ENCODE measurements at regions not wholly inside any gene's neighbourhood (a gene's known extent, or its start where the extent isn't known, plus 50 kb on each side); places are given as distances from the start of the nearest gene placed in this dataset.
A peak's percentile ranks its signal among the peaks of the same experiment; 100 is the strongest.
"Not testable (repeated sequence)": the region's sequence is repeated elsewhere in the genome, so short reads cannot be mapped to it uniquely, and the experiment has no call there.

DNA sequence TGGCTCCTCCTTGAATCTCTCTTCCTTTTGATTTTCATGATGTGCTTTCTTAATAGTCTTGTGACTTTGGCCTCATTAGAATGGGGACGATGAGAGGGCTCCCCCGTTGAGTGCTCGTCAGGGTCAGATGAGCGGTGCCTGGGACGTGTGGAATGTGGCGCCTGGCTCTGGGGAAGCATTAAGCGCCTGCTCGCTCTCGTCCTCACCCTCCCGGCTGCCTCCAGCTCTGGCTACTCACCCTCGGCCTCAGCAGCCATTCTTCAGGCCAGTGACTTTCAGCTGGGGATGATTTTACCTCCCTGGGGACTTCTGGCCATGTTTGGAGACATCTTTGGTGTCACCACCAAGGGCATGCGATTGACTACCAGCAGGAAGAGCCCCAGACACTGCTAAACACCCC lies 69.7 kb downstream of the RPS6KA4 start:
- no peak for DNase-seq (ENCODE audit: low spot score)

DNA sequence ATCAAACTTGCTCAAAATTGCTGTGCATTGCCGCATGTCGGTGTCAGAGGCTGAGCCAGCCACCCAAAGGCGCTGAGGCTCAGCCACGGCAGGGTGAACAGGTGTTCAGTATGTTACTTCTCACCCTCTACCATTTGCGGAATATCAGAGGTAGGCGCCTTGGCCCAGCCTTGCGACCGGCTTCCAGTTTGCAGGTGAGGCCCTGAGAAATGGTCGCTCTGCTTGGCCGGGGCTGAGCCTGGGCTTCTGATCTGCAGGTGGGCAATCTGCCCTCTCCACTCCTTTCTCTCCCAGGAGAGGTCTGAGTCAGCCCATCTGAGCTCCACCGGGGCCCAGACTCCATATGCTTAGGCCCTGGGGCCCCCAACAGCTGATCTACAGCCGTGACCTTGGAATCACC lies 71.0 kb downstream of the RPS6KA4 start:
- no peak for DNase-seq (ENCODE audit: low spot score)

DNA sequence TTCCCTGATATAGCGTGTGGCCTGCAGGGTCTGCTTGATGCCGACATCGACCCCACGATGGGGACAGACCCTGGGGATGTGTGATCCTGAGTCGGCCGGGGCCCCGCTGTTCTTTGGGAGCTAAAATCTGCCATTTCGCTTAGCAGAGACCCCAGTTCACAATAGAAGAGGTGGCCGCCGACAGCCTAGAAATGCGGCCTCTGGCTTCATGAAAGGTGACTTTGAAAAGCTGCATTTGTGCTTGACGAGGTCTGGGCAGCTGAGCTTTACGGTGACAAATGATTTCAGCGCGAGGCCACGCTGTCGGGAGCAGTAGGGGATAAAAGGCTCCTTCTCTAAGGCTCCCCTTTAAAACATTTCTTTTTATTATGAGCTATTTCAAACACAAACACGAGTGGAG lies 71.7 kb downstream of the RPS6KA4 start:
- no peak for DNase-seq (ENCODE audit: low spot score)

DNA sequence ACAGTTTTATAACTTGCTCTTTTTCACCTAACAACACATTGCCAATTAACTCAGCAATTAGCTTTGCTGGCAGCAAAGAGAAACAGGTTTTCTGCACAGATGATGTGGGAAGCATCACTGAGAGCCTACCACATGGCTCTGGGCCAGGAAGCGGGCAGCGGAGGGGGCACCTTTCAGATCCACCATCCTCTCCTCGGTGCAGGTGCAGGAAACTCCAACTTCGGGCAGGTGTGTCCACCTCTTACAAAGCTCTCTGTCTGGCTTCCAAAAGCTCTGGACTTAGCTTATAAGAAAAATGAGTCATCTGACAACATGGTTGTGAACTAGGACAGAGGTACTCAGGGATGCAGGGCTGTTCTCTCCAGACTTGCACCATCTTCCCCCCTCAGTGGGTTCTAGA lies 77.0 kb downstream of the RPS6KA4 start:
- DNase-seq (ENCODE audit: low spot score), result no peak

DNA sequence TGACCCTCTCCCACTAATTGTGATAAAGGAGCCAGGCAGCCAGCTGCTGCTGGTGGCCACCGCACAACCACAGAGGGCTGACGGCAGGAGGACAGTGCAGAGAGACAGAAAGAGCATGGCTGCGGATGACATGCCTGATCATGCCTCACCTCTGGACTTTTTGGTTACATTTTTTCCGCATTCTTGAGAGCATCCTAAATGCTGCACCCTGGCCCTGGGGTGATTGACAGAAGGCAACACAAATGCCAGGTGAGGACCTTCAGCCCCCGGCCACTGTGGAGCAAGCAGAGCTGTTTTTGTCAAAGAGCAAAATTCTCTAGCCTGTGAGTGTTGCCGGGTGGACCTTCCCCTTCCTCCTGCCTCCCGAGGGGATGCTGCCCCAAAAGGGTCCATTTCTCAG lies 78.5 kb downstream of the RPS6KA4 start:
- DNase-seq (ENCODE audit: low spot score), result no peak

DNA sequence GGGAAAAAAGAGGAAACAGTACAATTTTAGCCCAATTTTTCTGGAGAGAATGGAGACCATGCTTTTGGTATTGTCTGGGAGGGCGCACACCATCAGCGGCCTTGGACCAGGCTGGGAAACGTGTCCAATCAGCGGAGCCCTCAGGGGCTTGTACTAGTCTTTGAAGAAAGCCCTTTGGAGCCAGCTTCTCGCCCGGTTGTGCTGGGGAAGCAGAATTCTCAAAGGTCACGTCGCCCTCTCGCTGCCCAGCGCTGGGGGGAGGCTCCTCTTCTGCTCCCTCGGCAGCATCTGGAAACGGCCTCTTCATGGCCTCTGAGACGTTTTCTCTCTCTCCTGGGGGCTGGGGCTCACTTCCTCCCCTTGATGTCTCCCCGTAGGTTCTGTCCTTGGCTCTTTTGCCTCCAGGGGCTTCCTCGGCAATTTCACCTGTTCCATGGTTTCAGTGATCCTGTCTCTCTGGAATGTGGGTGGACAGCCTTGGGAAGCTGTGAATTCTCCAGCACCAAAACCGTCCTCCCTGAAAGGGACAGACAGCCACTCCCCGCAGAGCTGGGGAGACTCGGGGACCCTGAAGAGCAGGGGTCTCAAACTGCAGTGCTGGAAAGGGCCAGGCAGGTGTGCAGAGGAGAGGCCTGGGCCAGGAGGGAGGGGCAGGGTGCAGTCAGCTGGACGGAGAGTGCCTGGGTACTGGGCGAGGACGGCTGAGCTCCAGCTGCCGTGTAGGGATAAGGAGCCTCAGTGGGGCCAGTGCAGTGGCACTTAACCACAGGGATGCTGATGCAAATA lies 80.2 kb downstream of the RPS6KA4 start:
- no peak for DNase-seq (ENCODE audit: low spot score)

DNA sequence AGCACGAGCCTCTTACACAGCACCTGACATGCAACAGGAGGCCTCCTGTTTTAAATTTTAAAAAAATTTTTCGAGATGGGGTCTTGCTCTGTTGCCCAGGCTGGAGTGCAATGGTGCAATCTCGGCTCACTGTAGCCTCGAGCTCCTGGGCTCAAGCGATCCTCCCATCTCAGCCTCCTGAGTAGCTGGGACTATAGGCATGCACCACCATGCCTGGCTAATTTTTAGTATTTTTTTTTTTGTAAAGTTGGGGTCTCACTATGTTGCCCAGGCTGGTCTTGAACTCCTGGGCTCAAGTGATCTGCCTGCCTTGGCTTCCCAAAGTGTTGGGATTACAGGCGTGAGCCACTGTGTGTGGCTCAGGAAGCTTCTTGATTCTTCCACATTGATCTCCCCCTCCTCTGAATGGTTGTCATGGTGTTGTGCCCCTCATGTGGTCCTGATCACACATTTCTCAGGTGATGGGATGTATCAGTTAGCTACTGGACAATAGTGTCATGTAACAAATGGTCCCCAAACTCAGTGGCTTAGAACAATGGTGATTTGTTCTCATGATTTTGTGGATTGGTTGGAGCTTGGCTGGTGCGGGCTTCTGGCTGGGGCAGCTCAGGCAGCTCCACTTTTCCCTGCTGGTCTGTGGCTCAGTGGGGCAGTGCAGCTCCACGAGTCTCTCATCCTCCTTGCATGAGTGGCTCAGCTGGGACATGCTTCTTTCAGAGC lies 81.0 kb downstream of the RPS6KA4 start:
- DNase-seq (ENCODE audit: low spot score), result not testable (repeated sequence)

DNA sequence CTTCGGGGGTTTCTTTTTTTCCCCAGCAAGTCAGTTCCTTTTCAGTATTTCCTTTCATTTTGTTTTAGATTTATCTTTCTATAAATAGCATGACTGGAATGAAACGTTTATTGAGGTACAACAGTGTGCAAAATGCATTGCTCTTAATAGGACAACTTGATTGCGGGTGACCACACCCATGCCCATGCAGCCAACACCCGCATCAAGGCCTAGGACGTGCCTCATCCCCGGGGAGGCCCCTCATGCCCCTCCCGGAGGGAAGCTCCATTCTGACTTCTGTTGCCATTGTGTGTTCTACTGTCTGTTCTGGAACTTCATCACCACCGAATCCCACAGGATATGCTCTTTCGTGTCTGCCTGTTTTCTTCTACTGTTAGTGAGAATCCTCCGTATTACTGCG lies 82.2 kb downstream of the RPS6KA4 start:
- no peak for DNase-seq (ENCODE audit: low spot score)

DNA sequence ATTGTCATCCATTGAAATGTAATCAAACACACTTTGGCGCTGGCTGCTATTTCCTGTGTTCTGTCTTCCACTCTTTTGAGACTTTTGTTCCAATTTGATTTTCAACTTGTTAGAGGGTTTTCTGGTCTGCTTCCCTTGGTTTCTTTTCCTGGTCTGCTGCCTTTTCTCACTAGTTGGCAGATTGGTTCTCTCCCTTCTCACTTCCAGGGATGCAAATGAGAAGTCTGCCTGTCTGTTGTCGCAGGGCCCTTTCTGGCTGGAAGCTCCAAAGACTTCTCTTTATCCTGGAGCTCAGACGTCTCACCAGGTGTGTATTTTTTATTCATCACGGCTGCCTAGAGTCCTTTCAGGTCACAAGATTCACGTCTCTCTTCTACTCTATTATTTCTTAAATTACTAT lies 84.0 kb downstream of the RPS6KA4 start:
- DNase-seq (ENCODE audit: low spot score), result no peak

DNA sequence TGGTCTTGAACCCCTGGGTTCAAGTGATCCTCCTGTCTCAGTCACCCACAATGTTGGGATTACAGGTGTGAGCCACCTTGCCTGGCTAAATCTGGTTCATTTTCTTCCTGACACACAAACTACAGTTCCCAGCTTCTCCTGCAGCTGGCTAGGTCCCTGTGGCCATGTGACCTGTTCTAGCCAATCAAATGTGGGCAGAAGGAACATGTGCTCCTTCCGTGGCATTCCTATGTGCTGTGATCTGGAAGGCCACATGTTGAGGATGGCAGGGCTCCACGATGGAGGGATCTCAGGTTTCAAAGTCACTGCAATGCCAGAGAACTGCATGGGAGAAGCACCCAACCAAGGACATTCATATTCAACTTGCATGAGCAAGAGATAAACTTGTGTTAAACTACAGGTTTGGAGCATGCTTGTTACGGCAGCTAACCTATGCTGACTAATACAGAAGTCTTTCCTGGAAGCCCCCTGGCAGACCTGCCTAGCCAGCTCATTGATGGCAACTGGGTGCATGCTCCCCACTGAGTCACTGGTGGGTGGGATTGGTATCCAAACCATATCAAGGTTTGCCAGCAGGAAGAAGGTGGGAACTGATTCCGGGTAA lies 86.0 kb downstream of the RPS6KA4 start:
- DNase-seq (ENCODE audit: low spot score), result no peak

DNA sequence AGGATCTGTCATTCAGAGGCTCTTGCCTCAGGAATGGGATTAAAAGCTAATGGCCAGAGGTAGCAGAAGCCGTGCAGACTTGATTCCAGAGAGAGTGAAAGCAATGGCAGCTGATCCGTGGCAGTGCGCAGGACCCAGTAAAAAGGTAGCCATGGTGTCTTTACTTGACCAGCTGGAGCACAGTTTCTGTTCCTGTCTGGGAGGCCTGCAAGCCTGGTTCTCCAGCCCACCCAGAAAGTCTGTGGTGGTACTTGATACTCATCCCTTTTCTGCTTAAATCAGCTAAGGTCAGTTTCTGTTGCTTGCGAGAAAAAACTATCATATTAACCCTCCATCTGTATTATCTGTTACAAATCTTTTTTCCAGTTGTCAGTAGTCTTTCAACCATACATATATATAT lies 86.7 kb downstream of the RPS6KA4 start:
- no peak for DNase-seq (ENCODE audit: low spot score)

DNA sequence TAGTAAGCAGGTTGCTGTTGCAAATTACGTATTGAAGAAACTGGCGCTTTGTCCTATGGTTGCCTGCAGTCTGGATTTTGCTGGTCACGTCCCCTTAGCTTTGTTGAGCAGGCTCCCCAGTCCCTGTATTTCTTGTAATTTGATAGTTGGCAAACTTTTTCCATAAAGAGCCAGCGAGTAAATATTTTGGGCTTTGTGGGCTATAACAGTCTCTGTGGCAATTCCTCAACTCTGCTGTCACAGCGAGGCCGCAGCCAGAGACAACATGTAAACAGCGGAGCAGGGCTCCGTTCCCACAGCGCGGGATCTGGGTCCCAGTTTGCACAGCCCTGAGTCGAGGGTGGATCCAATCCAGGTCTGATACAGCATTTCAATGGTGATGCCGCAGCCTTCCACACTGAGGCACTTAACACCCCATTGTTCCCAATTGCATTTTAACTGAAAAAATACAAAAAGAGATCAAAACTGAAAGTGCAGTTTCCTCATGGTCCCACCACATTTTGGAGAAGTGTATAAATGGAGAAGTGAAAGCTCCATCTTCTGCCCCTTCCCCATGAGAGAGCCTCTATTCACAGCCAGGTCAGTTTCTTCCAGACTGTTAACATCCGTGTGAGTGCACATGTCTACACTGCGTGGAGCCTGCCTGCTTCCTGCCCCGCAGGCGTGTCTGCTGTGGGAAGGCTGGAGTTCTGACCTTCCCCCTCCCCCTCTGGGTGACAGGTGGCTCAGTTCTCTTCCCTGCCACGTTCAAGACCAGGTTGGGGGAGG lies 89.1 kb downstream of the RPS6KA4 start:
- no peak for DNase-seq (ENCODE audit: low spot score)

DNA sequence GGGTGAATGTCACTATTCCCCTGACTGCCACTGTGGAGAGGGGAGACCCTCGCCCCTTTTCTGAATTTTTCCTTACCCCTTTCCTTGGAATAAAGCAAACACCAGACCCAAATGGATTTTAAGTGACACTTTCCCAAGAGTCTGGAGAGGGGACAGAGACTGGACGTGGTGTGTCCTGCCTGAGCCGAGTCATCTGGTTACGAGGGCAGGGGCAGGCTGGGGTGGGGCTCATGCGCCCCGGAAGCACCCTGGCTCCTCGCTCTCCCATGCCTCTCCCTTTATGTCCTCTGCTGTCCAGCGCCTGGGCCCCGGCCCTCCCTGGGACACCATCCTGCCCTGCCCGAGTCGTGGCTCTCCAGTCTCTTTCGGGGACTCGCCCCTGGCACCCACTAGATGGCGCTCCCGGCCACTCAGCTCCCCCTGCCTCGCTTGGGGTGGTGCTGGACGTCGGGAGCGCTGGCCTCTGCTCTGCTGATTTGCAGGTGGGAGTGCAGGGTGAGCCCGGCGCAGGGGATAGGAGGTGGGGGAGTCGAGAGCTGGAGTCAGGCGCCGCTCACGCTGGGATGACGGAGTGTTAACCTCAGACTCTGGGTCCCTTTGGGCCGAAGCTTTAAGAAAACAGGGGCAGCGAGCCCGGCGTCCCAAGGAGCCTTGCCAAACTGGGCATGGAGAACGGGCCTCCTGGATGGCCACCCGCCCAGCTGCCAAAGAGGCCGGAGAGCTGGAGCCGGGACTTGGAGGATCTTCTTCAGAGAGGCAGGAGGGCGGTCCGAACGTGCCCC lies 89.8 kb downstream of the RPS6KA4 start:
- peak; percentile 88 for DNase-seq (ENCODE audit: low spot score)

DNA sequence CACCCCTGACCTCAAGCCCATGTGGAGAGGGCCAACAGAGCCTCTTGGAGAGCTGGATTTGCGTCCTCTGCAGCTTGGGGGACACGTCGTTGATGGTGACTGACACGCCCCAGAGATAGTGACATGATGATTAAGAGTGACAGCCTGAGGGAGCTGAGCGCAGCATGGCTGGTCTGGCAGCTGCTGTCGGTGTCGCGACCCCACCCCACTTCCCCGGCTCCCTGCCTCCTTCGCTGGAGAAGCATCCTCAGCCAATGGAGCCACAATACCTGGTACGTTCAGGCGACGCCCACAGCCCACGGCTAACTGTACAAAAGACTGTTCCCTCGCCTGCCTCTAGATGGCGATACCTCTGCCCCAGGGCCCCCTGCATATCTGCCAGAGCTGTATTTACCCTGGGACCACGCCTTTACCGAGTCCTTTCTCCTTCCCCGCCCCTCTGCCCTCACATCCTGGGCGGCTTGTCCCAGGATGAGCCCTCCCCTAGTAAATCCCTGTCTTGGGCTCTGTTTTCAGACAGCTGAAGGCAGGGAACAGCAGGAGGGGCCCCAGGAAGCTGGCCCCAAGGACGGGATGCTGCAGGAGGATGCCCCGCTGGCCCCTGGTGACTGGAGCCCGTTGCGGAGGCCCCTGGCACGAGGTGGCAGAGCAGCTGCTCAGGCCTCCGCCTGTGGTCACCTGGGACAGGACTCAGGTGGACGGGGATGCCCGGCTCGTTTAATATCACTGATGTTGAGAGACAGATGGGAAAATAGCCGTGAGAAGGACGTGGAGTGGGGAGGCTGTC lies 90.6 kb downstream of the RPS6KA4 start:
- peak; percentile 88 for DNase-seq (ENCODE audit: low spot score)

DNA sequence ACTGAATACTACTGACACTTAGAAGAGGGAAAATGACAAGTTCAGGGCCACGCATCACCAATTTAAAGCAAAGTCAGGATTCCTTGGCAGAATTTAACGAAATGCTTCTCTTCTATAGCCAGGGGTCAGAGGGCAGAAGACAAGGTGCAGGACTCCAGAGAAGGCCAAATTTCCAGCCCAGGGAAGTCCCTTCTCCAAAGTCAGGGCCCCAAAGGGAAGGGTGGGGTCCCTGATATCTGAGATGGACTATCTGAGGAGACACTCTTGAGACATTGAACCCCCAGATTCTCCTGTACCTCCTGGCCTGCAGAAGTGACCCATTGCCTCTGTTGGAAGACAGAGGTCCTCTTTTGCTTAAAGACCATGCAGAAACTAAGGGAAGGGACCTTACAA lies 91.2 kb downstream of the RPS6KA4 start:
- DNase-seq (ENCODE audit: low spot score), result no peak

DNA sequence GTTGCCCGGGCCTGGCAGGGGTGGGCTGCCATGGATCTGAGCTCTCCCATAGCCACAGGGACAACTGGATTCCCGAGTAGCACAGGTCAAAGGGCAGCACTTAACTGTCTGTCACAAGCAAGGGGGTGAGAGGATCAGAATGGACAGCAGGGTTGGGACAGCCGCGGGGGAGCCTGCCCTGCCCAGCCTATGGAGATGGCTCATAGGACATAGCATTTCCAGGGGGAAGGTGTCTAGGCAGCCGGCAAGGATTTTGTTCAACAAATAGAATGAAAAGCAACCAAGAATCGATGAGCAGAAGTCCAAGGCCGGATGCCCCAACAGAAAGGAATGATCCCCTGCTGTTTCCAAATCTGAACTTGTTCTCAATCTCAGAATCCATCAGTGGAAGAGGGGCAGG lies 92.9 kb downstream of the RPS6KA4 start:
- DNase-seq (ENCODE audit: low spot score), result no peak

DNA sequence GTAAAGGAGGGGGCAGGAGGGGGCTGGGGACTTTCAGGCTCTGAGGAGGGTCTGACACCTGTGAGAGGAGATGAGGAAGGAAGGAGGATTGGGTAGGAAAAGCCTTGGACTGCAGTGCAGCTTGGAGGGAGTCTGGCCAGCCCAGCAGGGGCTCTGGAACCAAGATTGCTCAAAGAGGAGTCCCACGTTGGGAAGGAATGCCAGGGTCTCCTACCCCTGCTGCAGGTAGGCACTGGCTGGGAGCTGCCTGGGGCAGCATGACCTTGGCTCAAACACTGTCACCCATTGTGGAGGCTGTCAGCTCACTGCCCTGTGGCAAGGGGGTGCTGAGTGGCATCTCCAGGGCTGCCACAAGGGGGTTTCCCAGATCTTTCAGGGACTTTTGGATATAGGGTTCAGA lies 94.5 kb downstream of the RPS6KA4 start:
- no peak for DNase-seq (ENCODE audit: low spot score)

DNA sequence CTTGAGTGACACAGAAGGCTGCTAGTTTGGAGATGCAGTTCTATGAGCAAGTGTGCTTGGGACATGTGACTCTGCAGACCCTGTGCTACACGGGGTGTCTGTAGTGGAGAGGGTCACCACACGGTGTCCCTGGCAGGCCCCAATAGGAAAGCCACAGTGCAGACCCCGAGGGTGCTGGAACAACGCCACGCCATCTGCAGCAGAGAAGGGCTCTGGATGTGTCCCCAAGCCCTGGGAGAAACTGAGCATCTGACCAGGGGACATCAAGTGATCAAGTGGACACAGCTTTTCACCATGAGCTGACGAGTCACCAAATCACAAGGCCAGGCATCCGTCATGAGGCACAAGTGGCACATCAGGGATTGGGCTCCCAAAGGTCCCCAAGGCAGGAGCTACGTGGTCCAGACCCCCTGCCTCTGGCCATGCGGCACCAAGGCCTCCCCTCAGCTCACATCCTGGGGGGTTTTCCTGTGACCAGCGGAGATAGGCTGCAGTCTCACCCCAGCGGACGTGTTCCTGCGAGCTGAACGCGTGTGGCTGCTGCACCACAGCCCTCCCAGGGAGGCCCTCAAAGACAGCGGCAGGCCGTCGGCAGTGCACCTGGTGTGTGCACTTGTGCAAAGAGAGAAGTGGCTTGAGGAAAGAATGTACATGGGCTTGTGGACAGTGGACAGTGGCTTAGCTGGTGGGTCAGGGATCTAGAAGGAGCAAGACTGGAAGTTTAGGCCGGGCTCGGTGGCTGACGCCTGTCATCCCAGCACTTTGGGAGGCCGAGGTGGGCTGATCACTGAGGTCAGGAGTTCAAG lies 96.7 kb downstream of the RPS6KA4 start:
- no peak for DNase-seq (ENCODE audit: low spot score)

DNA sequence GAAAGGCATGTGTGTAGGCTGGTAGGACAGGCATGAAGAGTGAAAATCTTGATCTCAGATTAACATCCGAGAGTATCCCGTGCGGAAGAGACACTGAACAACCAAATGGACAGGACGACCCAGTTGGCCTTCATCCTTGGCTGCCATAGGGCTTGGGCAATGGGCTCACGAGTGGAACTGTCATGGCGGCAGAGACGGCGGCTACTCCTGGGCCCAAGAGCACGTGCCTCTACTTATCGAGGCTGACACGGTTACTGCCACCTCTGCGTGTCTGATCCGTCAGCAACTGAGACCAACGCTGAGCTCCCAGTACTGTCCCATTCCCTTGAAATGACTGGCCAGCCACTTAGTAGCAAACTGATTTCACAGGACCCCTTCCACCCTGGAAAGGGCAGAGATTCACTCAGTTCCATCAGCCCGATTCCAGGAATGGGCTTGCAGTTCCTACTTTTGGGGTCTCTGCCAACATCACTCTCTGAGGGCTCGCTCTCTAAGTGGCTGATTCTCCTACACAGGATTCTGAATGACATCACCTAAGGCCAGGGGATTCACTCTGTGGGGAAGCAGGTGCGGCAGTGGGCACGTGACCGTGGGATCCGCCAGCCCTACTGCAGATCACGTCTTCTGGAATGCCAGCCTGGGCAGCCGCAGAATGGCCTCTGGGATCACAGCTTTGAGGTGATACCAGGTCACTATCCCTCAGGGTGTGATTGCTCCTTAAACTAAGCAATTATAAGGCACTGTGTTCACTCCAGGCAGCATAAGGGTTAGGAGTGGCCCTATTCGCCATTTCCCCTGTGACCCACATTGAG lies 97.8 kb downstream of the RPS6KA4 start:
- no peak for DNase-seq (ENCODE audit: low spot score)
